ENCODE measurements at regions not wholly inside any gene's neighbourhood (a gene's known extent, or its start where the extent isn't known, plus 50 kb on each side); places are given as distances from the start of the nearest gene placed in this dataset.

DNA sequence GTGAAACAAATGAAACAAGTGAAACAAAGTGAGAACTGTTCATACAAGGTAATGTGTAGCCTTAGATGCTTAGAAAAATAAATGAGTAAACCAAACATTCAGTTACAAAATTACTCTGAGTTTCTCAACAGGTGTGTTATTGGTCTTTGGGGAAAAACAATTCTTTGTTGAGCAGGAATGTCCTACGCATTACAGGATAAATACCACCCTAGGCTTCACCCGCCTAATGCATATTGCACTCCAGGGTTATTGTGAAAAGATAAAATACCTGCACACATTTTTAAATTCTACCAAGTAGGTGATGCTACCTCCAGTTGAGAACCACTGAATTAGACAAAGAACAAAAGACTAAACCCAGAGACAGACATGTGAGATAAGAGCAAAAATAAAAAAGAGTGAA, 72.2 kb downstream of the ADAMTS1 start:
- H3K9ac ChIP-seq (ENCODE audit: insufficient read length, low read depth), result no peak overlapping the region
- H3K9me3 ChIP-seq (ENCODE audit: insufficient read depth, low read length), result no peaks in the 10 kb centered on the region
- no peak for TF ChIP-seq ZNF274 (IDR thresholded peaks at IDR 0.05; ENCODE audit: low read depth, low read length)
- no peak for TF ChIP-seq SUZ12 (IDR thresholded peaks at IDR 0.05; ENCODE audit: extremely low read depth, insufficient read depth, insufficient read length)
- no peak for TF ChIP-seq YY1 (IDR thresholded peaks at IDR 0.05; ENCODE audit: insufficient read depth, insufficient read length)
- H3K36me3 ChIP-seq (ENCODE audit: insufficient read depth, insufficient read length, low read length), result no peaks in the 10 kb centered on the region
- H3K4me1 ChIP-seq (ENCODE audit: insufficient read depth, insufficient read length), result no peaks in the 10 kb centered on the region
- no peaks in the 10 kb centered on the region for H3K27me3 ChIP-seq (ENCODE audit: insufficient read depth, insufficient read length)
- no peak for DNase-seq (ENCODE audit: low read depth, low spot score)
- no peak overlapping the region for H3K4me3 ChIP-seq (ENCODE audit: insufficient read length, low read depth)

DNA sequence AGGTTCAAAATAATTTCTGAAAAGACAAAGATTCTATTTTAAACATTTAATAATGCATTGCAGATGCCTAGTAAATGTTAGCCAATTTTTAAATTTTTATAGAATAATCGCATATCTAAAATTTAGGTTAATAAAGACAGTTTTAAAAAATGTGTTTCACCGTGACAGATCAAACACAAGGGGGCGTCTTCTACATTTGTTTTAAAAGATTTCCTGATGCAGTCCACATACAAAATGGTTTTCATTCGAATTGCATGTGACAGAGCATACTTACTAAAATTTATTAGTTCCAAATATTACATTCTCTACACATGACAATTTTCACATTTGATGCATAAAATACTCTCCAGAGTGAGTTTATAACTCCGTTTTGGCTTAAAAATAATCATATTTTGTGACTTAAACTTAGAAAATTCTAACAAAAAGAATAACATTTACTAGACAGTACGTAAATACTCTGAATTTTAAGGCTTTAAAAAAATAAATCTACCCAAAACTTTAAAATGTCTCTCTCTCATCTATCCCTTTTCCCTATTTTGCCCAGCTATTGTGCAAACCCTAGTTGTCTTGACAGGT, 75.5 kb downstream of the ADAMTS1 start:
- Histone ChIP-seq H3K4me1 (ENCODE audit: insufficient read depth, insufficient read length) (no peaks in the 10 kb centered on the region), H3K4me3 (ENCODE audit: insufficient read length, low read depth) (no peak overlapping the region), H3K36me3 (ENCODE audit: insufficient read depth, insufficient read length, low read length) (no peaks in the 10 kb centered on the region), H3K27me3 (ENCODE audit: insufficient read depth, insufficient read length) (no peaks in the 10 kb centered on the region), H3K9ac (ENCODE audit: insufficient read length, low read depth) (no peak overlapping the region), H3K9me3 (ENCODE audit: insufficient read depth, low read length) (no peaks in the 10 kb centered on the region)
- no peak for DNase-seq (ENCODE audit: low read depth, low spot score)
- TF ChIP-seq YY1 (IDR thresholded peaks at IDR 0.05; ENCODE audit: insufficient read depth, insufficient read length) (no peak), ZNF274 (IDR thresholded peaks at IDR 0.05; ENCODE audit: low read depth, low read length) (no peak), SUZ12 (IDR thresholded peaks at IDR 0.05; ENCODE audit: extremely low read depth, insufficient read depth, insufficient read length) (no peak)

DNA sequence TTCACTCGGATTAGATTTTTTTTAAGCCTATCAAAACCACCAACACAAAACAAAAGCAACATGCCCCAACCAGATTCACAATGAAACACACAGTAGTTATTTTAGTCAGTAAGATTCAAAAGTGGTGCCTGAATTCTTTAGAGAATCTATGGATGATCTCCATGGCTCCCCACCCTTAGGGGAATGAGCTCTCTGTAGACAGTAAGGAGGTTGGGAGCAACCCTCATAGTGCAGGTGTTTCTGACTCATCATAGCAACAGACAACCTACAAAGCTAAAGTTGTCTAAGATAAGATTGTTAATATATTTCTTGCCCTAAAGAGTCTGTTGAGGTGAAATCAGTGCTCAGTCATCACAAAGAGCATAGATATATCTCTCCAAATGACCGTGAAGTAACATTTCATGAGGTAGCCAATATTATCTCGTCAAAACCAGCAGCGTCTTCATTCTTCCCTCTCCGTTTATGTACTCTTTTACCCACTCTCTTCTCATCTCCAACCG, 78.3 kb downstream of the ADAMTS1 start:
- DNase-seq (ENCODE audit: low read depth, low spot score), result no peak
- no peak overlapping the region for H3K9ac ChIP-seq (ENCODE audit: insufficient read length, low read depth)
- H3K36me3 ChIP-seq (ENCODE audit: insufficient read depth, insufficient read length, low read length), result no peaks in the 10 kb centered on the region
- no peaks in the 10 kb centered on the region for H3K27me3 ChIP-seq (ENCODE audit: insufficient read depth, insufficient read length)
- H3K9me3 ChIP-seq (ENCODE audit: insufficient read depth, low read length), result no peaks in the 10 kb centered on the region
- no peak overlapping the region for H3K4me3 ChIP-seq (ENCODE audit: insufficient read length, low read depth)
- TF ChIP-seq SUZ12 (IDR thresholded peaks at IDR 0.05; ENCODE audit: extremely low read depth, insufficient read depth, insufficient read length) (no peak), YY1 (IDR thresholded peaks at IDR 0.05; ENCODE audit: insufficient read depth, insufficient read length) (no peak)
- no peaks in the 10 kb centered on the region for H3K4me1 ChIP-seq (ENCODE audit: insufficient read depth, insufficient read length)

DNA sequence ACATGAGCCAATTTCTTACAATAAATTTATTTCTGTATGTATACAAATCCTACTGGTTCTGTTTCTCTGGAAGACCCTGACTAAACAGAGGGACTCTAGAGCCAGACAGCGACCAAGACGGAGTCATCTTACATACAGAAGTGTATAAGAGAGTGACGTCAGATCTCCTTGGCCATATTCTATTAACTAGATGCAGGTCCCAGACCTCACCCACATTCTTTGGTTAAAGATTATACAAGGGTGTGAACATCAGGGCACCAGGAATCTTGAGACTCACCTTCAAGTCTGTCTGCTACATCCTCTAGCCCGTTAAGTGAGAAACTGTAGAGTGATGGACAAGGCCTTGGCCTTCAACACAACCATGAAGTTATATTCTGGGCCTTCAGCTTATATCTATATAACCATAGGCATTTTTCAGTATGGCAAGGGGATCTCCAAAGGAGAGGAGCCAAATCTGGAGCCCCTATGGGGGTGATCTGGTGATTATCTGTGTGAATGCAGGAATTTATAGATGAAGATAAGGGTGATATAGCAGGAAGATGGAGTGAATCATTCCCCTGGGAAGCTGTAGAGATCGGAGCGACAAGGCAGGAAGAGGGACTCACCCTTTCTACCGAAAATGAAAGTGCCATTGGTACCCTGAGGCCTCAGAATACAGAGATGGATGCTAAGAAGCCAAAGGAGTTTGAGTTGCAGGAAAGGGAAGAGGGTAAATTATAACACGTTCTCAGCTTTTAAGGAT, 83.9 kb downstream of the ADAMTS1 start:
- no peaks in the 10 kb centered on the region for H3K4me1 ChIP-seq (ENCODE audit: insufficient read depth, insufficient read length)
- TF ChIP-seq YY1 (IDR thresholded peaks at IDR 0.05; ENCODE audit: insufficient read depth, insufficient read length) (no peak), SUZ12 (IDR thresholded peaks at IDR 0.05; ENCODE audit: extremely low read depth, insufficient read depth, insufficient read length) (no peak), ZNF274 (IDR thresholded peaks at IDR 0.05; ENCODE audit: low read depth, low read length) (no peak)
- H3K9me3 ChIP-seq (ENCODE audit: insufficient read depth, low read length), result no peaks in the 10 kb centered on the region
- DNase-seq (ENCODE audit: low read depth, low spot score), result no peak
- no peak overlapping the region for H3K4me3 ChIP-seq (ENCODE audit: insufficient read length, low read depth)
- no peak overlapping the region for H3K9ac ChIP-seq (ENCODE audit: insufficient read length, low read depth)
- H3K36me3 ChIP-seq (ENCODE audit: insufficient read depth, insufficient read length, low read length), result no peaks in the 10 kb centered on the region
- no peaks in the 10 kb centered on the region for H3K27me3 ChIP-seq (ENCODE audit: insufficient read depth, insufficient read length)

DNA sequence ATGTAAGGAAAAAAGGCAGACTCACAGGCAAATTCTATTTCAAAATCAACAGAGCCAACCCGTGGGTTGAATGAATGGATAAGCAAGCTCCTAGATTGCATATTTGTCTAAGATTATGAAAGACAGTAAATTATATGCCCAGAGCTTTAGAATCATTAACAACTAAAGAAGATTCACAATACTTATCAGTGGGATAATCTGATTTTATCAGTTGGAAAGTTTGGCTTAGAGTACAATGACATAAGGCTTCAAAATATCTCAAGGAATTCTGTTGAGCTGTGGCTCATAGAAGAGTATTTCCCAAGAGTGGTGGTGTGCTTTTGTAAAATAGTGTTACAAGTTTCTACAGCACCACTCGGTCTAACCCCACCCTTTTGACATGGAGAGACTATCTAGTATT, 85.5 kb downstream of the ADAMTS1 start:
- Histone ChIP-seq H3K4me1 (ENCODE audit: insufficient read depth, insufficient read length) (no peaks in the 10 kb centered on the region), H3K36me3 (ENCODE audit: insufficient read depth, insufficient read length, low read length) (no peaks in the 10 kb centered on the region), H3K9ac (ENCODE audit: insufficient read length, low read depth) (no peak overlapping the region), H3K9me3 (ENCODE audit: insufficient read depth, low read length) (no peaks in the 10 kb centered on the region), H3K4me3 (ENCODE audit: insufficient read length, low read depth) (no peak overlapping the region), H3K27me3 (ENCODE audit: insufficient read depth, insufficient read length) (no peaks in the 10 kb centered on the region)
- no peak for DNase-seq (ENCODE audit: low read depth, low spot score)
- no peak for TF ChIP-seq ZNF274 (IDR thresholded peaks at IDR 0.05; ENCODE audit: low read depth, low read length)
- no peak for TF ChIP-seq YY1 (IDR thresholded peaks at IDR 0.05; ENCODE audit: insufficient read depth, insufficient read length)
- no peak for TF ChIP-seq SUZ12 (IDR thresholded peaks at IDR 0.05; ENCODE audit: extremely low read depth, insufficient read depth, insufficient read length)

DNA sequence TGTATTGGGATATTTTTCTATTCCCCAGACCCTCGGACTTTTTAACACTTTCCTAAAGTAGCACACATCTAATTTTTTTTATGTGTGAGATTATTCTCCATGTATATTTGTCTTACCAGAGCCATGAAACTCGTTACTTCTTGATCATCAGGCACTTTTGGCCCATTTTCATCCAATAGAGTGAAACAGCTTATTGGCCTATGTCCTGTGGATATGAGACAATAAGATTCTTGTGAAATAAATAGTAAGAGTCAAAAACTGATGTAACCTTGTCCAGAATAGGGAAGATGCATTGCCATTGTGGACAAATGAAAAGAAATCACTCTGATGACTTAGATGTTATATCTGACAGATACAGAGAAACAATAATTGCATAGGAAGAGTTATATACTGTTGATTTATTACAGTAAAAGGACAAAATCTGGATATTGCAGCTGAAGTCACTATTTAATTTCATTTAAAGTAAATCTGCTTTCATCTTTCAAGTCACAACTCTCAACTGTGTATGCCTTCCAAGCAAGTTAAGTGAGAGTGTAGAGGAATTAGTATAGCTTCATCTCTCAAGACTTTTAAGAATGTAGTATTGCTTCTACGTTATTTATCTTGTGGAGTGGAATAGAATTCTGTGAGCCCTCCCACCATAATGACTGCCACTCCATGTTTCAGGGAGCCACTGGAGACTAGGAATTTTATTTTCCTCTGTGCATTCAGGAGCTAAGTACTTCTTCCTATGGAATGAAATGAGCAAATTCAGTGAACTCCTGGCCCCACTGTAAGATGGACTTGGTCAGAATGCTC, 86.9 kb downstream of the ADAMTS1 start:
- Histone ChIP-seq H3K9ac (ENCODE audit: insufficient read length, low read depth) (no peak overlapping the region), H3K4me1 (ENCODE audit: insufficient read depth, insufficient read length) (no peaks in the 10 kb centered on the region)
- TF ChIP-seq YY1 (IDR thresholded peaks at IDR 0.05; ENCODE audit: insufficient read depth, insufficient read length) (no peak), SUZ12 (IDR thresholded peaks at IDR 0.05; ENCODE audit: extremely low read depth, insufficient read depth, insufficient read length) (no peak), ZNF274 (IDR thresholded peaks at IDR 0.05; ENCODE audit: low read depth, low read length) (no peak)

More for the DNA sequence above, 86.9 kb downstream of the ADAMTS1 start:
- DNase-seq (ENCODE audit: low read depth, low spot score), result no peak
- H3K9me3 ChIP-seq (ENCODE audit: insufficient read depth, low read length), result no peaks in the 10 kb centered on the region
- no peaks in the 10 kb centered on the region for H3K36me3 ChIP-seq (ENCODE audit: insufficient read depth, insufficient read length, low read length)
- no peaks in the 10 kb centered on the region for H3K27me3 ChIP-seq (ENCODE audit: insufficient read depth, insufficient read length)
- H3K4me3 ChIP-seq (ENCODE audit: insufficient read length, low read depth), result no peak overlapping the region

Data from NT2/D1 (cell line).